Activated T-helper 1 cell treated with anti-CD3 and anti-CD28 coated beads, Interleukin-2, amount 50 U/mL, for 16 hours (primary cell): ENCODE measurements at regions not wholly inside any gene's neighbourhood (a gene's known extent, or its start where the extent isn't known, plus 50 kb on each side); places are given as distances from the start of the nearest gene placed in this dataset.
A peak's percentile ranks its signal among the peaks of the same experiment; 100 is the strongest.

Source experiments
- DNase-seq, 2 donors: peaks; one replicate each; pipeline ENCODE4 v3.0.0-alpha.2; 2020; ENCODE audit warnings: low read depth in 1 of 2, low spot score in 1 of 2

DNA sequence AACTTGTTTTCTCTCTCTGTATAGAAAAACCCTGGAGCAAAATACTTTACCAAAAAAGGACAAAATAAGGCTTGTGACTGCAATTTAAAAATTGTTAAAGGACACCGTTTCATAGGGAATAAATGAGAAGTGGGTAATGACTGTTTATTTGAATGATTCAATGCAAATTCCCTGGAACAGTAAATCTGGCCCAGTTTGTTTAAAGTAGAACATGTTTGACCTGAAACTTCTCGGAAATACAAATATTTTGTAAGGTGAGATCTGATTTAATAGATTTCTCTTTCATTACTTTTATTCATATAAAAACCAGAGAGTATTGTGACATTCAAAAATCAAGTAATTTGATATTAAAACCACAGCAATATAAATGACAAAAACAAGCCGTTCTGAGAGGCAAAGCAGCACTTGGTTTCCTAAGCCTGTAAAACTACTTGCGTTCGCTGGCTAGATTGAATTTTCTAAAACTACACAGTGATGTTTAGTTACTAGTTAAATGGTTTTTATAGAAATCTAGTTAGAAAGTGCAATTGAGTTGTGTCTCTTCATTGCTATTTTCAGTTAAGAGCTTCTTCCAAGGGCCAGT, 76.8 kb upstream of the PITRM1 start:
- DNase-seq, result no peak

DNA sequence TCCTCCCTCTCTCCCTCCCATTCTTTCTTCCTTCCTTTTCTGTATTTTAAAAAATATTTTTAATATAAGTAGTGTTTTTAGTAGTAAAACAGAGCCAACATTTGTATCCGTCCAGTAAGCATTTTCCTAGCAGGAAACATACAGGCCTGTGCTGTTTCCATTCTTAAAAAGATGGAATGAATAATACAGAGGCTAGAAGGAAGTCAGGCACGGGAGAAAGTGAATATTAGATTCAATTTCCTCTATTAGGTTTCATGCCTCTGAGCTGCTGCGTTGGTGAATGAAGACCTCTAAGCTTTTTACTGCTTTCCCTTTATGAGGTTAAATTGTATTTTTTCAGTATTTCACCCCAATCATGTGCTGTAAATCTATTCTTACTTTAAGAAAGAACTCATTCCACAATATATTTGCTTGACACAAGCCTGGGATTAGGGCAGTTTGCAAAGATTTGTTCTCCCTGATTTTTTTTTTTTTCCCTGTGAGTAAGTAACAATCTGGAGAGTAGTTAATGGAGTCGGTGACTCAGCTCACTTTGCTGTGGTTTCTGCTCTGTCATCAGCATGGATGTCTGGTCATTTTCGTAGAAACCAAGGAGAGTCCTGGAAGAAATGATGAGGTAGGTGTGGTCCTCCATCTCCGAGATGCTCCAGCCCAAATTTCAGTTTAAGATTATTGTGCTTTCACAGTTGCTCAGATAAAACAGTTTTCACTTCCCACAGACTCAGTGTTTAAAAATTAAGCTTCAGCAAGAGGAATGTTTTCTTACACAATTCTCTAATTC, 76.1 kb upstream of the PITRM1 start:
- no peak for DNase-seq

DNA sequence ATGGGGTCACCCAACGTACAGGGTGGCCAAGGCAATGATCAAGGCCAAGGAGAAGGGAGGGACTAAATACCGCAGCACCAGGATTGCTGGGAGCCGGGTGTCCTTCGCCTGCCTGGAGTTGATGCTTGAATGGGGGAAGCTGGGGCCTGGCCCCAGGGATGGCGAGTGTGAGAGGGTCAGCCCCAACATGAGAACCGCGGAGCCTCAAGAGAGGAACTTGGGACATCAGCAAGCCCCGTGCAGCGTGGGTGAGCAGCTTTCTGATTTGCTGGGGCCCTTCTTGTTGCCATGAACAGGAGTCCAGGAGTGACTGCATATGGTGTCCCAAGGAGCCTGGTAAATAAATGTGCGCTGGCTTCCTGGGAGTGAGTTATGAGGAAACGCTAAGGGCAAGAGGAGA, 72.8 kb upstream of the PITRM1 start:
- DNase-seq, result no peak

DNA sequence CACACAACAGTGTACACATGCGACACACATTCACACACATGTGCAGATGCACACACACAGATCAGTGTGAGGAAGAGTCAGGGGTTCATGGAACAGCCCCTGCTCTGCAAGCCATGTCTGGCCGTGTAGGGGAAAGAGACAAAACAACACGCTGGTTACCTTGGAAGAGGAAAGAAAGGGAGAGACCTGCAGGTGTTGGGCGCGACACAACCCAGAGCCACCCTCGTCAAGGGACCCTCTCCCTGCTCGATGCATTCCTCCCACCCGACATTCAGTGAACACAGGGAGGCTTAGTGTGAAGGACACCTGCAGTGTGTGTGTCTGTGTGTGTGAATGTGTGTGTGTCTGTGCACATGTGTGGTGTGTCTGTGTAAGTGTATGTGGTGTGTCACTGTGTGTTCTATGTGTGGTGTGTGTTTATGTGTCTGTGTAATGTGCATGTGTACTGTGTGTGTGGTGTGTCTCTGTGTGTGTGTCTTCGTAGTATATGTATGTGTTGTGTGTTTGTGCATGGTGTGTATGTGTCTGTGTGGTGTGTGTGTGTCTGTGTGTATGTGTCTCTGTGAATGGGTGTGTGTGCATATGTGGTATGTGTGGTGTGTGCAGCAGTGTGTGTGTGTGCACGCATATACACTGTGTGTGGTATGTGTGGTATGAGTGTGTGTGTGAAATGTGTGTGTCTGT, 69.5 kb upstream of the PITRM1 start:
- no peak for DNase-seq

DNA sequence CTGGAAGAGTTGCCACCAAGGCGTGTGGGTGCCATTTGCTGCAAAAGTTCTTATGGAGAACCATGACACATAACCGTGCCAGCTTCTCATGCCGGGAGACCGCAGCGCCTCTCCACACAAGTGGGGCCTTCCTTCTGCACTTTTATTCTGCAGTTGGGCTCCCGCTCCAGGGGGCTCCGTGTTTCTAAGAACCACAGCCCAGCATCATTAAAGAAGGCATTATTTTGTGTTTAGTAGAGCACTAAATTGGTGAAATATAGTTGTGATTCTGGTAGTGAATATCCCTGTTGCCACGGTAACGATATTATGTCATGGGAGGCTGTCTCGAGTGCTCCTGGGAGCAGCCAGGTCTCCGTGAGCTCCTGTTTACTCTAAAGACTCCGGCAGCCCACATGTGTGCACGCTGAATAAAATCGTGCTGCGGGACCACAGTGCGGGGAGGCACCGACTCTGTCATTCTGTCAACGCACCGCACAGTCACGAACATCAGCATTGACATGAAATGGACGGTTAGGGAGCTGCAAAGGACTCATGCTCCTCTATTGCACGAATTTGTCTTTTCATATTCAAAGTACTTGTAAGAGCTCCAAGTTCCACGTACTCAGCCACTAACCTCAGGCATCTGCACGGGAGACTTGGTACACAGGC, 68.8 kb upstream of the PITRM1 start:
- DNase-seq, result no peak

DNA sequence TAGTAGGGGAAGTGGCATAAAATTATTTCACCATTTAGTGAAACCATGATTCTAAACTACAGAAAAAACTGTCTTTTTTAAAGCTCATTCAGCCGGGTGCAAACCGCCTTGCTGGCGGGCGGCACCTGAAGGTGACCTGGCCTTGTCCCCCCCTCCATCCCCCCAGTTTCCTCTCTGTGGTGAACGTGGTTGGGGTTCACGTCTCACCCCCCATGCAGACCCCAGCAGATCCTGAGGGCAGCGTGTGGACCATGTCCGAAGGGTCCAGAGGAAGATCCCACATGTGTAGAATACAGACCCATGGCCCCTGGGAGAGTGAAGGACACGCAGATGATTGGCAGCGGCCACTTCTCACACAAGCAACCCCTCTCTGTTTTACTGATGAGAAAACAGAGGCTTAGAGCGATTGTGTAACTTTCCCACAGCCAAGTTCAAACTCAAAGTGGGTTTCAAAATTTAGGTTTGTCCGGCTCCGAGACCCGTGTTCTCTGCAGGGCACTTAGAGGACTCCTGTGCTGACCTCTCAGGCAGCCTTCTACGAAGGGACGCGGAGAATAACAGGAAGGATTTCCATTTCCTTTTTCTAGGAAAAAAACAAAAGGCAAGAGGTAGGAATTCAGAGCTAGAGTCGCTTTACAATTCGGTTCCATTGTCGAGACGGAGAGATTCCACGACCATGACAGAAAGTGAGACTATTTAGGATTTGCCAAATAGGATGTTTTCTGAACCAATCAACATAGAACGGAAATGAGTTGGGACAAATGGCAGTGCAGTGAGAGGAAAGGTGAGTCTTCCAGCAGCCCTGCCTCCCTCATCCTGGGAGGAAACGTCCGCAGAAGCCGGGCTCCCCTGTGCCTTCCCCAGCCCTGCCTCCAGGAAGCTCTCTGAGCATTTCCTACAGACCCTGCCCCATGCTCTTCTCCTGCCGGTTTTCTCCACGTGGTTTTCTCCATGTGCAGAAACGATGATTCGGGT, 67.6 kb upstream of the PITRM1 start:
- no peak for DNase-seq

DNA sequence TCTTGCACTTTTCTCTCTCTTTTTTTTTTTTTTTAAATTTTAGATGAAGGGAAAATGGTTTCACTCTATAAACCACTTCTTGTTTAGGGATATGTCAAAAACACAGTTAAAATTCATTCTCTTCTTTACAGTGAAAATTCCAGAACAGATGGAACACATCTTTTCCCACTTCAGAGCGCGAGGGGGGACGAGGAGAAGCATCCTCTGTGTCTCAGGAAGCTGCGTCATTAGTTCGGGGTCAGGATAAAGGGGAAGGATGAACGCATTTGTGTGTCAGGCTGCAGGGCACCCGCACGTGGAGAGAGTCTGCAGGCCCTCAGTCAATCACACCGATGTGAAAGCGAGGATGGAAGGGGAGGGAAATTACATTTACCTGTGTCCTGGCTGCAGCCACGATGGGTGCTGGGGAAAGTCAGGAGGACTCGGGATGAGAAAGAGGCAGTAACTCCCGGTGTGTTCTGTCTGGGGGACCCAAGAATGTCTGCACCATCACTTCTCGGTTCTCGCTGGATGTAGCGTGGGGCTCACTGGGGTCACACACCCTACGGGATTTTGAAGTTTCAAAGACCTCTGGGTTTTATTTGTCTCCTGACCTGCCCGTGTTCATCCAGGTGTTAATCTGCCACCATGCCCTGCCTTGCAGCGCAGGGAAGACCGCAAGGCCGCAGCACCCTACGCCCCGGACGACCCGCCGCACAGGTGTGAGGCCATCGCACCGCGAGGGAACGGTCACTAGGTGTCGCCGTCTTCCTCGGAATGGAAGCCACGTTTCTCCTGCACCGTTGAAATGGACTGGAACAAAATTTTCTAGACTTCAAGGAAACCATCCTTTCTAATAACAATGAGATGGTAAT, 66.7 kb upstream of the PITRM1 start:
- DNase-seq, result peak; percentile 55 to 61

DNA sequence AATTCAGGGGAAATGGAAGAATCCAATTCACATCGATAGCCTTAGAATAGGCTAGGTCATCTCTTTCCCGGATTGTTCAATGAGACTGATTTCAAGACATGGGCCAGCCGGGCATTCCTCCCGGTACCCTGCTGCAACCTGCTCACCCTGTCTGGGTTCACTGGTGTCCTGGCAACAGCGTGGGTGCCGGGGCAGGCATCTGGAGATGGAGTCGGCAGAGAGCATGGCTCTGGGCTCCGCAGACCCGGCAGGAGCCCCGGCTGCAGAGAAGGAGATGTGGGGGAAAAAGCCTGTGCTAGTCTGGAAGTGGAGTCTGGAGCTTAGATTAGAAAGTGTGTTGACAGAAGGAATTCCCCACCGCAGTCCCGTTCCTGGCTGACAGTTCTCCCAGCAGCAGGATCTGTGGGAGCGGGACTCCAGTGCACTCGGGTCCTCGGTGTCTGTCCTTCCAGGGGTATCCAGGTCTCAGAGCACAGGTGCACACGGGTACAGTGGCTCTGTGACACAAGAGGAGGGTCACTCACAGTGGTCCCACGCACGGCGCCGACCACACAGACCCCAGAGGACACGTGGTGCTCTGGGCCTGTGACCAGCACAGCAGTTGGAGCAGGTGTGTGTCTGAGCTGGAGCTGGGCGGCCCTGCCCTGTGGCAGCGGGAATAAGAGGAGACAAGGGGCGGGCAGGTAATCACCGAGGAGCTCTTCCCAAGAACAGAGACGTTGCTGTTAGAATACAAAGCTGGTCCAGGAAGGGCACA, 65.7 kb upstream of the PITRM1 start:
- no peak for DNase-seq

DNA sequence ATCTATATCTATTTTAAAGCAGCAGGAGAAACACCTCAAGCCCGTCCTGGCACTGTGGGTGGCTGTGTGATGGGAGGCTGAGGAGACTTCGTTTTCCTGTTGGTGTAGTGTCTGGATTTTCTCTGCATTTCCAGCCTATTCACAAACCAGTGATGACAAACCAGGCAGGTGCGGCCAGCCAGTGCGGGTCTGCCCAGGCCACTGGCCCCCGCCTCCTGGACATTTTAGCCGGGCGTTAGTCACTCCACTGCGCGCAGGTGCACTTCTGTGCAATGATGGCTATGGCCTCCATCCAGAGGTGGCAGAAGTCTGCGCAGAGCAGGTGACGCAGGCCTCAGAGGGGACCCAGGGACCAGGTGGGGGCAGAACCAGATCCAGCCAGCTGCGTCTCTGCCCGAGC, 64.9 kb upstream of the PITRM1 start:
- no peak for DNase-seq

DNA sequence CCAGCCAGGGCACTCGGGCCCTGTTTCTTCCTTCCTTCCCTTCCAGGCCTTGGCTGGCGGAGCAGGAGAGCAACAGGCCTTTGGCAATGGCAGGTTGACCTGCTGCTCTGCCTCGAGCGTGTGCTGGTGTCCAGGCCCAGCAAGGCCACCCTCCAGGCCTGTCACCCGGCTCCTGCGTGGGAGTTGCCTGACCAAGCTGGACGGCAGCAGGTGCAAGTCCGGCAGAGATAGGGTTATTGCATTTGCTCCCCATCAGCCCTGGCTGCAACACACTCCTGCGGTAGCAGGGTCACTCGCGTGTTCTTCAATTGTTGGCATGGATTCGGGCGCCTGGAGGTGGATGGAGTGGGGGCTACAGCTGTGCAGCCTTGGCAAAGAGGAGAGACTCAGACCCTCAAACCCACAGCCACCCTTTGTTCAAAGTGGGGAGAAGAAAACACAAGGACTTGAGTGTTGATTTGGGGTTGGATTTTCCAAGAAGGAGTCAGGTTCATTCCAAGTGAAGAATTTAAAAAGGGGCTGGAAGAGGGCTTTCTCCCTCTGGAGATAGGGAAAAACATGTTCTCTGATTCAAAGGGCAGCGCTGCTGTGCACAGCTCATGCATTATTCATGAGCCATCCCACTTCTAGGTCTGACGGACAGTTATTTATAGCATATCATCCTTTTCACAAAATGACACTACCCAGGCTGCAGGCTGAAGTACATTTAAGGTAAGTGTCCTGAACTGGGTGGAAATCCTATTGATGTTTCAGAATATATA, 64.2 kb upstream of the PITRM1 start:
- no peak for DNase-seq

DNA sequence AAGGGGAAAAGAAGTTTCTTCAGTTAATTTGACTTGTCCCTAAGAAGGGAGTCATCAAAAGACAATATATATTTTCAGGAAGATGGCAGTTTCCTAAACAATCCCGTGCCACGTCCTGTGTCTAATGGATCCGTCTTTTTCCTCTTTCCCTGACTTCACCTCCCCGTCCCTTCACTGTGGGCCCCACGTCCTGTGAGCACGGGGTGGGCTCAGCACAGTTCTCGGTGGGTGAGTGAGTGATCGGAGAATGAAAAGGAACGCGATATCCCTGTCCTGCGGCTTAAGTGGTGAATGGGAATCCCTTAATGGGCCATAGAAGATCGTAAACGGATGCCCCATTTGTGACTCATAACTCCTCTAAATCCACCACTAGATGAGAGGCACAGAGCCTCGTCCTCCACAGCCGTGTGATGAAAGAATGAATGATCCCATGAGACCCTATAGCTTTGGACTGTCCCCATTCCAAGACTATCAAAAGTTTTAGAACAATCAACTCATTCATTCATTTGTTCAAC, 63.5 kb upstream of the PITRM1 start:
- DNase-seq, result no peak

DNA sequence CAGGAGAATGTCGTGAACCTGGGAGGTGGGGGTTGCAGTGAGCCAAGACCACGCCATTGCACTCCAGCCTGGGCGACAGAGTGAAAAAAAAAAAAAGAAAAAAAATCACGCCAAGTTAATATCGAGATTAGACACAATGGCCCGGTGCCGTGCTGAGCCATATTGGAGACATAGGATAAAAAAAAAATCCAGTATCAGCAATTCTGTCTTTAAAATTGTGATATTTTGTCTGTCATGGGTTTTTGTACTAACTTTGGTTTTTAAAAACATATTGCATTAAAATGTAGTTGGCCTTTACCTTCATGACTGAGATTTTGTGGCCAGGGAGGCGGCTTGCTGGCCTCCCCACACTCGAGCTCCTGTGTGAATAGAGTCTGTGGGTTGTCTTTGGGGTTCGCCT, 62.8 kb upstream of the PITRM1 start:
- no peak for DNase-seq

DNA sequence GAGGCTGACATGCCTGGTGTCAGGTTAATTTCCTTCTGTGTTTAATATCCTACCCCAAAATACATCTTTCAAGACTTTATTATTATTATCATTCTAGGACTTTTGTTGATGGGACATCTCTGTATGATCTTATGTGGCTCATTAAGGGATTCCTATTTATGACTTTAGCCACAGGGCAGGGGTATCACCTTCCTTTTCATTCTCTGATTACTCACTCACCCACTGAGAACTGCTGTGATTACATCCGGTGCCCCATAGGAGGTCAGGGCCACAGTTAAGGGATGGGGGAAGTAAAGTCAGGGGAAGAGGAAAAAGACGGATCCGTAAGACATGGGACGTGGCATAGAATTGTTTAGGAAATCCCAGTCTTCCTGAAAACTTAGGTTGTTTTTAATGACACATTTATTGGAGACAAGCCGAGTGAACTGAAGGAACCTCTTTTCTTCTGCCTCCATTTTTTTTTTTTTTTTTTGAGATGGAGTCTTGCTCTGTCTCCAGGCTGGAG, 61.0 kb upstream of the PITRM1 start:
- no peak for DNase-seq

DNA sequence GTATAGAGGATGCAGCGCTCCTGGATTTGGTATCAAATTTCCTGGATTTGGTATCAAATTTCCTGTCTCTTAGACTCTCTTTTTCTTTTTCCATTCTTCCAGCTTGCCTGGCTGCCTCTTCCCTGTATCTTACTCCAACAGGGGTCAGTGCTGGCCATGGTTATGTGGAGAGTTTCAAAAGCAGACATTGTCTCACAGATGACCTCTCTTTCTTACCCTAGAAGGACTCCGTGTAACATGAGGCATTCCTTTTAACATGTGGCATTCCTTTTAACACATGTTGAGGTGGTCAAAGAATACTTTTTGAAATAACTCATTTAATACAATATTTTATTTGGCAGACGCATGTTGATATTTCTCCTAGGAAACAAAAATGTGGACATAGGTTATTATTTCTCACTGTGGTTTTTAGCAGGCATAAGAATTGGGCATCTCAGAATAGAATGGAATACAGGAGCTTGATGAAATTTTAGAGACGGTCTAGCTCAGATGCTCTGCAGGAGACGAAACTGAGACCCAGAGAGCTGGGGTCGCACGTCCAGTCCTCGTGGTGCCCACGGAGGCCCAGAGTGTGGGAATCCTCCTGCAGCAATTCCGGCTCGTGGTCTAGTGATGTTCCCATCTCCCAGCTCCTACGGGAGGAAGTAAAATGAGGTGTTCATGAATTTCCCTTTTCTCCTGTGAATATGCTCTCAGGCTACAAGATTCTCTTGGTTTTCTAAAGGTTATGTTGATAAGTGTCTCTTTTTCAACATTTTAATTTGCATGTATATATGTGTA, 59.6 kb upstream of the PITRM1 start:
- no peak for DNase-seq

DNA sequence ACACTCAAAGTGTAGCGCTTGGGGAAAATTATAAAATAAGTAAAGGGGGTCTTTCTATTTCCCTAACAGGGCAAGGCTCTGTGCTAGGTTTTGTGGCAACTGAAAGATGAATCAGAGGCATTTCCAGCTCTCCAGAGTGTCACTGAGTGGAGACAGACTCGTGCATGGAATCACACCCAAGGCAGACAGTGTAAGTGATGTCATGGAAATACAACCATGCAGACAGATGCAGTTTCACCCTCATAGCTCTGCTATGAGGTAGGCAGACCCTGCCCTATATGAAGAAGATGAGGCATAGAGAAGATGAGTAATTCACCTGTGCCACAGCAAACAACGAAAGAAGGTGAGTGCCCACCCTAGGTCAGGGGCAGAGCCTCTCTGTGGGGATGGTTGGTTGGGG, 57.2 kb upstream of the PITRM1 start:
- DNase-seq, result no peak

DNA sequence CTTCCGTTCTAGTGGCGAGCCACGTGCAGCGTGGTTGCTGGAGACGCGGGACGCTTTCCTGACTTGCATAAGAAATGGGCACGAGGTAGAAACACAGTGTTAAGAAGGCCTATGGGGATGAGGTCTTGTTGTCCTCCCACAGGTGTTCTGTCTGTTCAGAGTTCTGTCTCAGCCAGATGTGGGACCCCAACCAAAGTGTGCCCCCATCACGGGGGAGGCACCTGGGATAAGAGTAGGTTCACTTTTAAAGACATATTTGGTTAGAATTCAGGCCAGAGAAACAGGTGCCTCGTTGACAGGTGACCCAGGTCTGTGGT, 56.0 kb upstream of the PITRM1 start:
- no peak for DNase-seq

DNA sequence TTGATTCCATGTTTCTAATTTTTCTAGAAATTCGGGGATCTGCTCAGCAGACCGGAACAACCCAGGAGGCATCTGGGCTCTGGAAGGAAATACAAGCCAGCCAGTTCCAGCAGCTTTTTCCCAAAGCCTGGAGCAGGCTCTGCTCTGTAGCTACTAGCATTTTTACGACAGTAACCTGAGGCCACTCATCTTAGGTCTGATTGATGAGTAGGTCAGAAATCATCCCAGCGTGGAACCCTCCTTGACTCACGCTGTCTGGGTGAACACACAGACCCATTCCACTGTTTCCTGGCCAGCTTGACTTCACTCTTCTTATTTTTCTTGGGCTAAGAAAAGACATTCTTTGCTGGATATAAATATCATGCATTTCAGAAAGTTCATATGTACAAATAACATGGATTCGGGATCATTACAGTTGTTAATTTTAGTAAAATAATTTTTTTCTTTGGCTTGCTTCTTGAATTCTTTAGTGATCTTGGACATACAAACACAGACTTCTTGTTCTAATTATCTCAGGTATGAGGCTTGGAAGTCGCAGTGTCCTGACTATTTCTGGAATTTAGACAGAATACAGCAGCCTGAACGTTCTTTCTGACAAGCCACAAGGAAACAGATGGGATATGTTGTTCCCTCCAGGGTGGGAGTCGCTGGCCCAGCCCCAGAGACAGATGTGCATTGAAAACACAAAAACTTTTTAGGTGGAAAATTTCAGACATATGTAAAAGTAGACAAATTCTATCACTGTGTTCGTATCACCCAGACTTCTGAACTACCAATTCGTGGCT, 54.6 kb upstream of the PITRM1 start:
- DNase-seq, result no peak
